Caco-2 (cell line): ENCODE measurements at regions not wholly inside any gene's neighbourhood (a gene's known extent, or its start where the extent isn't known, plus 50 kb on each side); places are given as distances from the start of the nearest gene placed in this dataset.

Experiments
- BruUV-seq: library from RNA; stranded (reverse); fragments of 400-500 nt; replicated peaks from 2 replicates; lab custom pipeline; 2021; lab: Mats Ljungman, UMichigan
- CTCF ChIA-PET: fragments of 300-600 bp; sonication (Branson Sonifier 250); formaldehyde crosslinking; loops from one replicate; lab custom pipeline; 2022; ENCODE audit warnings: antibody characterized with exemption; lab: Charles Lee
- POLR2A ChIA-PET: fragments of 300-600 bp; sonication (Branson Sonifier 250); formaldehyde crosslinking; loops from one replicate; lab custom pipeline; 2022; ENCODE audit warnings: antibody characterized with exemption; lab: Charles Lee
- DNase-seq, 2 experiments: peaks; one replicate each; pipeline versions ENCODE4 v3.0.0 to v3.0.0-alpha.2; 2020 to 2022
- H3K27me3 ChIP-seq: replicated peaks from 2 replicates; pipeline ENCODE4 v1.6.0; 2011; ENCODE audit warnings: low read length; ENCODE audit not compliant: control insufficient read depth, insufficient read depth
- H3K36me3 ChIP-seq: 2 replicates; pipeline ENCODE4 v1.5.1; 2011; ENCODE audit warnings: low read length; ENCODE audit not compliant: control insufficient read depth, insufficient read depth
- H3K4me1 ChIP-seq: fragments of 250-450 bp; sonication (Bioruptor Pico); 2 replicates; pipeline ENCODE4 v1.5.1; 2020; ENCODE audit warnings: mild to moderate bottlenecking
- H3K4me3 ChIP-seq: 2 replicates; pipeline ENCODE4 v1.5.1; 2011; ENCODE audit warnings: low read depth, mild to moderate bottlenecking, control low read depth, low read length
- H3K9me3 ChIP-seq: fragments of 250-450 bp; sonication (Bioruptor Pico); 2 replicates; pipeline ENCODE4 v1.5.1; 2020; ENCODE audit warnings: mild to moderate bottlenecking, moderate library complexity
- H3K27ac Mint-ChIP-seq: one replicate; pipeline ENCODE4 v1.8.0; 2022; ENCODE audit warnings: mixed read lengths; ENCODE audit not compliant: unreplicated experiment
- H3K27me3 Mint-ChIP-seq: one replicate; pipeline ENCODE4 v1.8.0; 2022; ENCODE audit warnings: mixed read lengths; ENCODE audit not compliant: insufficient read depth, unreplicated experiment
- H3K36me3 Mint-ChIP-seq: one replicate; pipeline ENCODE4 v1.8.0; 2022; ENCODE audit warnings: mild to moderate bottlenecking, mixed read lengths; ENCODE audit not compliant: insufficient read depth, unreplicated experiment
- H3K4me1 Mint-ChIP-seq: one replicate; pipeline ENCODE4 v1.8.0; 2022; ENCODE audit warnings: low read depth, mixed read lengths; ENCODE audit not compliant: unreplicated experiment
- H3K4me3 Mint-ChIP-seq: one replicate; pipeline ENCODE4 v1.8.0; 2022; ENCODE audit warnings: mild to moderate bottlenecking, moderate library complexity, mixed read lengths; ENCODE audit not compliant: unreplicated experiment
- H3K9me3 Mint-ChIP-seq: one replicate; pipeline ENCODE4 v1.8.0; 2022; ENCODE audit warnings: mixed read lengths; ENCODE audit not compliant: unreplicated experiment
- intact Hi-C: fragments of 100-400 bp; cut with micrococcal nuclease; formaldehyde crosslinking; loops from one replicate; pipeline ENCODE4 v1.10.0; 2022; ENCODE audit not compliant: unreplicated experiment
- TF ChIP-seq, protein P1 (sequence below), 2 experiments: fragments of 200-600 bp in 1 of 2; IDR thresholded peaks; 1 replicate in 1 of 2; 2 replicates in 1 of 2; pipeline versions ENCODE4 v1.5.1 to v1.8.0; 2011 to 2022; ENCODE audit warnings: antibody characterized with exemption in 1 of 2, control low read depth in 1 of 2, inconsistent platforms in 1 of 2, low read depth in 1 of 2, low read length in 1 of 2, mild to moderate bottlenecking in 1 of 2, moderate library complexity in 1 of 2; ENCODE audit not compliant: insufficient read depth in 1 of 2, severe bottlenecking in 1 of 2, unreplicated experiment in 1 of 2

DNA sequence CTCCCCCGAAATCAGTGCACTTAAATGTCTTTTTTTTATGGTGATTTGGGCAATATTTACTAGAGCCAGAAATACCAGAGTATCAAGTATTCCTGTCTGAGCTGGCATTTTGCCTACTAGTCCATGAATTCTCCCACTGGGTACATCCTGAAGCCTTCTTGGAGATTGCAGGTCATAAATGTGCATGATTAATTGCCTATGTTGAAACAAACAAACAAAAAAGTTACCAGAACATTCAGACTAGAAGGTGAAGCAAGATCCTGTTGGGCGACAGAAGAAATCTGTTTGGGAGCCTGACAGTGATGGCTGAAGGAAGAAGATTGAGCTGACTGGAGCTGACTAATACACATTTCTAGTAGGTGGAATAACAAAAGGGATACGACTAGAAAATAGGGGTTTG, 127.4 kb upstream of the NRIP1 start:
- no peaks in the 10 kb centered on the region for H3K27me3 ChIP-seq
- intact Hi-C loops = no loop called here
- H3K9me3 ChIP-seq = no peaks in the 10 kb centered on the region
- Mint-ChIP-seq H3K9me3 (no peaks in the 10 kb centered on the region), H3K4me3 (no peak overlapping the region), H3K27ac (no peak overlapping the region), H3K4me1 (peaks cover 19% of the 10 kb centered on the region), H3K27me3 (no peaks in the 10 kb centered on the region), H3K36me3 (no peaks in the 10 kb centered on the region)
- TF ChIP-seq, protein P1, sequence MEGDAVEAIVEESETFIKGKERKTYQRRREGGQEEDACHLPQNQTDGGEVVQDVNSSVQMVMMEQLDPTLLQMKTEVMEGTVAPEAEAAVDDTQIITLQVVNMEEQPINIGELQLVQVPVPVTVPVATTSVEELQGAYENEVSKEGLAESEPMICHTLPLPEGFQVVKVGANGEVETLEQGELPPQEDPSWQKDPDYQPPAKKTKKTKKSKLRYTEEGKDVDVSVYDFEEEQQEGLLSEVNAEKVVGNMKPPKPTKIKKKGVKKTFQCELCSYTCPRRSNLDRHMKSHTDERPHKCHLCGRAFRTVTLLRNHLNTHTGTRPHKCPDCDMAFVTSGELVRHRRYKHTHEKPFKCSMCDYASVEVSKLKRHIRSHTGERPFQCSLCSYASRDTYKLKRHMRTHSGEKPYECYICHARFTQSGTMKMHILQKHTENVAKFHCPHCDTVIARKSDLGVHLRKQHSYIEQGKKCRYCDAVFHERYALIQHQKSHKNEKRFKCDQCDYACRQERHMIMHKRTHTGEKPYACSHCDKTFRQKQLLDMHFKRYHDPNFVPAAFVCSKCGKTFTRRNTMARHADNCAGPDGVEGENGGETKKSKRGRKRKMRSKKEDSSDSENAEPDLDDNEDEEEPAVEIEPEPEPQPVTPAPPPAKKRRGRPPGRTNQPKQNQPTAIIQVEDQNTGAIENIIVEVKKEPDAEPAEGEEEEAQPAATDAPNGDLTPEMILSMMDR (IDR thresholded peaks at IDR 0.05; ENCODE audit: insufficient read depth in 1 of 2, low read depth in 1 of 2, low read length in 1 of 2, severe bottlenecking in 1 of 2, unreplicated experiment in 1 of 2) = no peak
- no peak overlapping the region for H3K4me3 ChIP-seq
- POLR2A ChIA-PET = no interaction called here
- BruUV-seq = no TSS peak
- peak in 1 of 2 experiments; percentile 29 for DNase-seq
- peaks cover 13% of the 10 kb centered on the region for H3K4me1 ChIP-seq
- CTCF ChIA-PET = no interaction called here
- no peaks in the 10 kb centered on the region for H3K36me3 ChIP-seq

DNA sequence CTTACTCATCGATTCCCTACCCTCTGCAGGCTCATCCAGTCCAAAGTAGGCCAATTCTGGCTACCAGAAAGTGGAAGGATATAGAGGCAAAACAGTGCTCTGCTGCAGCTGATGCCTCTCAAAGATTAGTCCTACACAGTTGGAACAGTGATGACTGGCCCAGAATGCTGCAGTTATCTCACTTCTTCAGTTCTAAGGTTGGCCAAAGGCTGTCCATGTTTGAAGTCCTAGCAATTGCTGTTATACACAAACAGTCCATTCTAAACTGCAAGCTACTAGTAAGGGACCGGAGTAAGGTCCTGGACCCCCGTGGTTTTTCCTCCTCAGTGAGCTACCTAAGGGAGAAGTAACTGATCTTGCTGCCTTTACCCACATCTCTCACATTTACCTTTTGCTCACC, 129.1 kb upstream of the NRIP1 start:
- intact Hi-C loops = no loop called here
- ChIA-PET POLR2A (no interaction called here), CTCF (no interaction called here)
- H3K27me3 ChIP-seq = no peaks in the 10 kb centered on the region
- H3K36me3 Mint-ChIP-seq = no peaks in the 10 kb centered on the region
- H3K4me1 Mint-ChIP-seq = peaks cover 19% of the 10 kb centered on the region
- H3K36me3 ChIP-seq = no peaks in the 10 kb centered on the region
- DNase-seq = no peak
- H3K4me3 ChIP-seq = no peak overlapping the region
- no peak overlapping the region for H3K27ac Mint-ChIP-seq
- no TSS peak for BruUV-seq
- H3K27me3 Mint-ChIP-seq = no peaks in the 10 kb centered on the region
- TF ChIP-seq, protein P1 (IDR thresholded peaks at IDR 0.05; ENCODE audit: insufficient read depth in 1 of 2, low read depth in 1 of 2, low read length in 1 of 2, severe bottlenecking in 1 of 2, unreplicated experiment in 1 of 2) = no peak
- peaks cover 13% of the 10 kb centered on the region for H3K4me1 ChIP-seq
- H3K4me3 Mint-ChIP-seq = no peak overlapping the region
- no peaks in the 10 kb centered on the region for H3K9me3 Mint-ChIP-seq
- no peaks in the 10 kb centered on the region for H3K9me3 ChIP-seq

DNA sequence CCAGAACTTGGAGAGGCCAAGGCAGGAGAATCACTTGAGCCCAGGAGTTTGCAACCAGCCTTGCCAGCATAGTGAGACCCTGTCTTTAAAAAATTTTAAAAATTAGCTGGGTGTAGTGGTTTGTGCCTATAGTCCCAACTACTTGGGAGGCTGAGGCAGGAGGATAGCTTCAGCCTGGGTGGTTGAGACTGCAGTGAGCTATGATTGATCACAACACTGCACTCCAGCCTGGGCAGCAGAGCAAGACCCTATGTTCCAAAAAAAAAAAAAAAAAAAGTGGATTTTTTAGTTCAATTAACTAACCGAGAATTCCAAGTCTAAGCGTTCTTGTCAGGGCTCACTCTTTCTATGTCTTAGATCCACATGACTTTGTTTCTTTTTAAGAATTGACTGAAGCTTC, 130.3 kb upstream of the NRIP1 start:
- TF ChIP-seq, protein P1 (IDR thresholded peaks at IDR 0.05; ENCODE audit: insufficient read depth in 1 of 2, low read depth in 1 of 2, low read length in 1 of 2, severe bottlenecking in 1 of 2, unreplicated experiment in 1 of 2) = no peak
- DNase-seq = no peak
- intact Hi-C loops = loop anchor here (5.0 kb wide), 1 partner anchor 53 kb away; no protein-coding TSS in a partner anchor
- Histone ChIP-seq H3K9me3 (no peaks in the 10 kb centered on the region), H3K4me1 (peaks cover 13% of the 10 kb centered on the region), H3K27me3 (no peaks in the 10 kb centered on the region), H3K36me3 (no peaks in the 10 kb centered on the region), H3K4me3 (no peak overlapping the region)
- no peaks in the 10 kb centered on the region for H3K27me3 Mint-ChIP-seq
- POLR2A ChIA-PET = no interaction called here
- no TSS peak for BruUV-seq
- peaks cover 19% of the 10 kb centered on the region for H3K4me1 Mint-ChIP-seq
- CTCF ChIA-PET = no interaction called here
- H3K4me3 Mint-ChIP-seq = no peak overlapping the region
- no peaks in the 10 kb centered on the region for H3K36me3 Mint-ChIP-seq
- no peaks in the 10 kb centered on the region for H3K9me3 Mint-ChIP-seq
- H3K27ac Mint-ChIP-seq = no peak overlapping the region
